Right lobe of liver (tissue), 4 donors: ENCODE measurements at regions not wholly inside any gene's neighbourhood (a gene's known extent, or its start where the extent isn't known, plus 50 kb on each side); places are given as distances from the start of the nearest gene placed in this dataset.

Experiments
- CTCF ChIP-seq, 4 donors: fragments of 200-600 bp in 3 of 4; fragments of 450-650 bp in 1 of 4; IDR thresholded peaks; one replicate each; pipeline versions ENCODE4 v1.5.1 to v1.8.0; 2016 to 2022; ENCODE audit warnings: antibody characterized with exemption in 4 of 4, mild to moderate bottlenecking in 2 of 4
- POLR2A ChIP-seq: fragments of 450-650 bp; IDR thresholded peaks from one replicate; pipeline ENCODE4 v1.6.1; 2017; ENCODE audit warnings: antibody characterized with exemption, mild to moderate bottlenecking
- donor health status: DM: no; HTN: no; CAD: no.
- donor health status: DM: no; HTN: no; CAD: no.
- donor health status: DM: no; HTN: yes; CAD: no.

- no peak for TF ChIP-seq POLR2A
- TF ChIP-seq CTCF (IDR thresholded peaks at IDR 0.05): no peak
These were observed 74.8 kb upstream of the PLXNC1 start for GRCh38 chr12:94073441-94074051.
